GM18505 (cell line): ENCODE measurements at regions not wholly inside any gene's neighbourhood (a gene's known extent, or its start where the extent isn't known, plus 50 kb on each side); places are given as distances from the start of the nearest gene placed in this dataset.

Experiments
- ATAC-seq: cut with Tn5 transposase; IDR thresholded peaks from one replicate; pipeline ENCODE4 v1.9.1; 2021; ENCODE audit not compliant: unreplicated experiment
- POLR2A ChIP-seq: IDR thresholded peaks from 4 replicates; pipeline ENCODE4 v1.6.1; 2011; ENCODE audit warnings: borderline replicate concordance; ENCODE audit not compliant: insufficient read depth, insufficient read length; ENCODE audit errors: extremely low read depth

DNA sequence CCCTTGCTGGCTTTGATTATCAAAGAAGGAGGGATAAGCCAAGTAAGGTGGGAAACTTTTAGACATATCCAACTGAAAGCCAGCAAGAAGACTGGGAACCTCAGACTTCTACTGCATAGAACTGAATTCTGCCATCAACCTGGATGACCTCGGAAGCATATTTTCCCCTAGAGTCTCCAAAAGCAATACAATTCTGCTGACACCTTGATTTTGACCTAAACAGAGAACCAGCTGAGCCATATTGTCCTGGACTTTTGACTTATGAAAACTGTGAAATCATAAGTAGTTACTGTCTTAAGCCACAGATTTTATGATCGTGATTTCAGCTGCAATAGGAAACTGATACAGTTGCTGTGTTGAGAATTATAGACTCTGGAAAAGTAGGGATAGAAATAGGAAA lies 227.6 kb downstream of the PCDH20 start:
- ATAC-seq, result no peak
- TF ChIP-seq POLR2A, result no peak

- TF ChIP-seq POLR2A, result no peak
- no peak for ATAC-seq
These were observed 228.2 kb downstream of the PCDH20 start for GRCh38 chr13:61187471-61187870.

- no peak for TF ChIP-seq POLR2A
- no peak for ATAC-seq
These were observed 232.0 kb downstream of the PCDH20 start for GRCh38 chr13:61183670-61184069.

DNA sequence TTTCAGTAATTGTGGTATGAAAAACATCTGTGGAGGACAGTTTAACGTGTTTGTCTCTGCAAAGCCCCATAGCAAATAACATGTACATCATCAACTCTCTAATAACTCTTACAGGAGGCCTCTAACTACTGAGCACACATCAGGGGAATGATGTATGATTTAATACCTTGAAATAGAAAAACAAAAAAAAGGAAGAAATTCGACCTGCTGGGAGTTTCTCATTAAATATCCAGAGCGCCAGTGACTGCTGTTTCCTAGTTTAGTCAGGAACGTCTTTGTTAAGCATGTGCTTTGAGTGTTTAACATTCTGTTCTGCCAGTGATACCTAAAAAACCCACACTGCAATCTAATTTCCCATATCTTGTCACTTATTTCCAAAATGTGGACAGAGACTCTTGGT lies 235.4 kb downstream of the PCDH20 start:
- no peak for ATAC-seq
- TF ChIP-seq POLR2A, result no peak

- ATAC-seq, result no peak
- no peak for TF ChIP-seq POLR2A
These were observed 235.9 kb downstream of the PCDH20 start for GRCh38 chr13:61179741-61180140.

DNA sequence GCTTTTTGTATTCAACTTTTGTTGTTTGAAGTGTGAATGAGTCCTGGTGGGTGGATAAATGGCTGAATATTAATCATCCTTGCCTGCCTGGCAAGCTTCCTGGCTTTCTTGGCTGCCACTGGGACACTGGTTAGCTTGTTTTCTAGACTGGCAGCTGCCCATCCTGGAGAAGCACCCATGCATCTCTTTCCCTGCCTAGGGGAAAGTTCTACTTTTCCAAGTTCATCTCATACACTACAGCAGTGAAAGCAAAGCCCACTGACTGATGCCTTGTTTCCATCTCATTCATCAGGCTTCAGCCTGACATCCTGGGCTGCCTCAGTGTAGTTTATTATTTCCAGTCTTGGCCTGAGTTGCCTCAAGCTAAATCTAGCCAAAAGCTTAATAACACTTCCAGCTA lies 244.8 kb downstream of the PCDH20 start:
- ATAC-seq, result no peak
- TF ChIP-seq POLR2A, result no peak

GRCh38 chr13:61162636-61163035 lies 253.0 kb downstream of the PCDH20 start:
- TF ChIP-seq POLR2A, result no peak
- no peak for ATAC-seq

DNA sequence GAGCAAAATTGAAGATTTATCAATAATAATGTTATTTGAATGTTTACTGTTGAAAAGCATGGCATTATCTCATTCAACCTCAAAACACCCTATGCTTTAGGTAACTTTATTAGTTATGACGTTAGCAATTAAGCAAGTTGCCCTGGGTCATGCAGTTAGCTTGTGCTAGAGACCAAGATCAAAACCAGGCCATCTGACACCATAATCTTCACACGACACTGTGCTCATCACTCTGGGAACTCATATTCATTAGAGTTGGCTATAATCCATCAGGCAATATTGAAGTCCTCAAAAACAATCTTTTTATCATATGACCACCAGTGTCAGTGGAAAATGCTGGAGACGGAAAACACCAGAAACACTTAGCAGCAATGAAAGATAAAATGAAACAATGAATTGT lies 253.5 kb downstream of the PCDH20 start:
- TF ChIP-seq POLR2A, result no peak
- no peak for ATAC-seq

DNA sequence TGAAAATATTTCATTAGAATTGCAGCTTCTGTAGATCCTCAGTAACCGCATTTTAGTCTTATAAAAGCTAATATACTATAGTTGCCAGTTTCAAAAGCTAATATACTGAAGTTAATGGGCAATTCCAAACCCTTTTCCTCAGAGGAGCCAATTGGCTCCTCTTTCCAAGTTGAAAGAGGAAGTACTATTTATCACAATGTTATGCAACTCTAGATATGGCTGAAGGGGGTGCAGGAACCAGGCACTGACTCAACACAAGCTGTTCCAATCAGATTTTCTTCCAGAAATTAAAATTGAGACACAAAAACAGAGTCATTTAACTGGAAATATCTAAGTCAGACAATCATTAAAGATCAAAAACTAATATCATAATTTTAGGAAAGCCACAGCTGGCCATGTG lies 258.9 kb downstream of the PCDH20 start:
- ATAC-seq, result no peak
- TF ChIP-seq POLR2A, result no peak

- TF ChIP-seq POLR2A, result no peak
- ATAC-seq, result no peak
These were observed 264.6 kb downstream of the PCDH20 start for GRCh38 chr13:61151062-61151461.

DNA sequence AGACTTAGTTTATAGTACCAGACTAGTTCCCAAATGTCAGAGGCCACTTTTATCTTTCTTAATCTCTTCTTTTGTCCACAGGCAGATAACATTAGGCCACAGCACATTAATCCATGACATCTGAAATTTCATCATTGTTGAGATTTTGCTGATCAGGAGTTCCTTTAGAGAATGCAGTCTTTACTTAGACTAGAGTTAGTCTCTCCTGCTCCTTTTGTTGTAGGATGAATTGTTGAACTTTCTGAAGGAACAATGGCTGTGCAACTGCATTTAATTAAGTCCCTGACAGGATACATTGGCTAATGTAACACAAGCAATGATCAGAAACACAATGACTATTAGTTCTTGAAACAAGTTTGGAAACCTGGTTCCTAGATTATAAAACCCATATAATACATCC lies 266.3 kb downstream of the PCDH20 start:
- no peak for ATAC-seq
- no peak for TF ChIP-seq POLR2A

DNA sequence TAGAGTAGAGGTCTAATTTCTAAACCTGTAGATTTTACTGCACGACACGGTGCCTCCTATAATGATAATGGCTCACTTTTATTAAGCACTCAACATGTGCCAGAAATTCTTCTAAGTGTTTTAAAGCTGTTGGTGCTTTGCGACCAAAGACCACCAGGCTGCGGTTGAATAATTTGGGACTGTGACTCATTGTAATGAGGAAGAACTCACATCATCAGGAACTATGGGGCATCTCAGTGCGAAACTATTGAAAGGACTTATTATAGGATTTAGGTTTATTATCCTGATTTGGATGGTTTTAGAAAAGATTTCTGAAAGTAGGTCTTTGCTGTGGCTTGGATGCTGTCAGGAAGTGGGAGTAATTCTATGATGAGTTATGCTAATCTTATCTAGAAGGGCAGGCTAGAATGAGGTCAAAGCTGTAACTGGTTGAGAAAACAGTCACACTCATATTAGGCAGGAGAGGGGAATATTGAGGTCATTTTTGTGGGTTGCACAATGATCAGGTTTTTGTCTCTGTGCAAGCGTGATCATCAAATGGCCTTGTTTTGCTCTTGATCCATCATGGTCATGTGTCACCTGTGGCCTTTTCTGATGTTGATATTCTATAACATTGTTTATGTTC lies 266.8 kb downstream of the PCDH20 start:
- ATAC-seq, result no peak

GRCh38 chr13:61148211-61148610 lies 267.4 kb downstream of the PCDH20 start:
- ATAC-seq, result no peak

More for the DNA sequence above, 266.8 kb downstream of the PCDH20 start:
- TF ChIP-seq POLR2A, result no peak

DNA sequence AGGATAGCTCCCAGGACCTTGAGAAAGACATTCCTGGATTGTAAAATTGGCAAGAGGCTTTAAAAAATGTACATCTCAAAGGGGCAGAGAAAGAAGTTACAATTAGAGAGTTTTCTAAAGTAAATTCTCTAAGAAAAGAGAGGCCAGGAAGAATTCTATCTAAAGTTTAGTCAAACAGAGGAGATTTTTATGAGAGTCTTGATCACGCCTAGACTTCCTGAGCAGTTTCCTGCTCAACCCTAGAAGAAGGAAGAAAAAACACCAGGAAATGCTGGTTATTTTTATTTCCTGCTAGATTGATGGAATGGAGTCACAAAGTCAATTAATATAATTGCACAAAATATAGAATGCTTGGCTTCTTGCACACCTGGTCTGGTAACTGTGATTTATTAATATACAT lies 269.1 kb downstream of the PCDH20 start:
- ATAC-seq, result no peak
- TF ChIP-seq POLR2A, result no peak

More at GRCh38 chr13:61148211-61148610, 267.4 kb downstream of the PCDH20 start:
- no peak for TF ChIP-seq POLR2A

DNA sequence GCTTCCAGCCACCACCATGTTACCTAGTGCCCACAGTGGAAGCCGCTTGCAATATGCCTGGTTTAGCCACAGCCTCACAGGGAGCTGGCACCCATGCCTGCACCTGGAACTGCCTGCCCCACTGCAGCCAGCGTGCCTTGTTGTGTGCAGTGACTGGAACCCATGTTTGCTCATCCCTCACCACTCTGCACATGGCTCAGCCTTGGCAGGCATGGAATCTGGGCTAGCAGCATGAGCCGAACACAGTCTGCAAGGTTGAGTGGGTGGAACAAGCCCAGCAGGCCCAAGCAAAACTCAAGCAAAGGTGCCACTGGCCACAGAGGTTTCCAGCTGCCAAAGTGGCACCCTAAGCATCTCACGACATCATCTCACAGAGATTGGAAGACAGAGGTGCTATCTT lies 269.5 kb downstream of the PCDH20 start:
- TF ChIP-seq POLR2A, result no peak
- no peak for ATAC-seq
